ENCODE measurements at regions not wholly inside any gene's neighbourhood (a gene's known extent, or its start where the extent isn't known, plus 50 kb on each side); places are given as distances from the start of the nearest gene placed in this dataset.
"Not testable (repeated sequence)": the region's sequence is repeated elsewhere in the genome, so short reads cannot be mapped to it uniquely, and the experiment has no call there.

DNA sequence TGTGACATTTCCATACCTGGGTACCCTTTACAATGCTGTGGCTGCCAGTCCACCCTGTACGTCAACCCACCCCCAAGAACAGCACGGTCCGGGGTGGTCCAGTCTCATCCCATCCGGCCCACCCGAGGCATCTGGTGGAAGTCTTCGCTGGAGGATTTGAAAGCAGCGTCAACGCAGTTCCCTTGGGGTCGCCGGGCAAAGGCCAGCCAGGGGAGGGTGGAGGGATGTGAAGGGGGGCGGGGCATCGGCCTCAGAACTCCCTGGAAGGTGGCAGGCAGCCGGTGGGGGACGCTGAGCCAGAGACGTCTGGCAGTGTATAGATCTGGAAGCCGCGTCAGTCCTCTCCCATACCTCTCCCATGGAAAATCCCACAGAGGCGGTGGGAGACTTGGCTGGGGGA is 1944.0 kb upstream of the DEFB115 start:
- TF ChIP-seq, protein P1, sequence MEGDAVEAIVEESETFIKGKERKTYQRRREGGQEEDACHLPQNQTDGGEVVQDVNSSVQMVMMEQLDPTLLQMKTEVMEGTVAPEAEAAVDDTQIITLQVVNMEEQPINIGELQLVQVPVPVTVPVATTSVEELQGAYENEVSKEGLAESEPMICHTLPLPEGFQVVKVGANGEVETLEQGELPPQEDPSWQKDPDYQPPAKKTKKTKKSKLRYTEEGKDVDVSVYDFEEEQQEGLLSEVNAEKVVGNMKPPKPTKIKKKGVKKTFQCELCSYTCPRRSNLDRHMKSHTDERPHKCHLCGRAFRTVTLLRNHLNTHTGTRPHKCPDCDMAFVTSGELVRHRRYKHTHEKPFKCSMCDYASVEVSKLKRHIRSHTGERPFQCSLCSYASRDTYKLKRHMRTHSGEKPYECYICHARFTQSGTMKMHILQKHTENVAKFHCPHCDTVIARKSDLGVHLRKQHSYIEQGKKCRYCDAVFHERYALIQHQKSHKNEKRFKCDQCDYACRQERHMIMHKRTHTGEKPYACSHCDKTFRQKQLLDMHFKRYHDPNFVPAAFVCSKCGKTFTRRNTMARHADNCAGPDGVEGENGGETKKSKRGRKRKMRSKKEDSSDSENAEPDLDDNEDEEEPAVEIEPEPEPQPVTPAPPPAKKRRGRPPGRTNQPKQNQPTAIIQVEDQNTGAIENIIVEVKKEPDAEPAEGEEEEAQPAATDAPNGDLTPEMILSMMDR (IDR thresholded peaks at IDR 0.05; ENCODE audit: low read depth, low read length): no peak
- H3K4me3 ChIP-seq (replicated peaks in 1 of 2; ENCODE audit: low read depth in 2 of 2, low read length in 2 of 2): no peak overlapping the region
- DNase-seq (ENCODE audit: low read depth in 2 of 2): no peak

DNA sequence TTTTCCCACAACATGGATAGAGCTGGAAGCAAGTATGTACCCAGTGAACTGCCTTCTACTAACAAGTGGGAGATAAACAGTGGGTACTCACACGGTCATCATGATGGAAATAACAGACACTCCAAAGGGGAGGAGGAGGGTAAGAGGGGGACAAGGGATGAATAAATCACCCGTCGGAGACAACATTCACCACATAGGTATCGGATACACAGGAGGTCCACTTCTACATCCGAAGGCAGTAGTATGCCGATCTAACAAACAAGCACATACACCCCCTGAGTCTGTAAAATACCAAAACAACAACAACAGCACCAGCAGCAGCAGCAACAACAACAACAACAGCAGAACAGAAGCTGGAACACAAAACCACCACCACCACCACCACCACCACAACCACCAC is 1943.2 kb upstream of the DEFB115 start:
- H3K4me3 ChIP-seq (replicated peaks in 1 of 2; ENCODE audit: low read depth in 2 of 2, low read length in 2 of 2): no peak overlapping the region
- TF ChIP-seq, protein P1 (IDR thresholded peaks at IDR 0.05; ENCODE audit: low read depth, low read length): no peak
- no peak for DNase-seq (ENCODE audit: low read depth in 2 of 2)

DNA sequence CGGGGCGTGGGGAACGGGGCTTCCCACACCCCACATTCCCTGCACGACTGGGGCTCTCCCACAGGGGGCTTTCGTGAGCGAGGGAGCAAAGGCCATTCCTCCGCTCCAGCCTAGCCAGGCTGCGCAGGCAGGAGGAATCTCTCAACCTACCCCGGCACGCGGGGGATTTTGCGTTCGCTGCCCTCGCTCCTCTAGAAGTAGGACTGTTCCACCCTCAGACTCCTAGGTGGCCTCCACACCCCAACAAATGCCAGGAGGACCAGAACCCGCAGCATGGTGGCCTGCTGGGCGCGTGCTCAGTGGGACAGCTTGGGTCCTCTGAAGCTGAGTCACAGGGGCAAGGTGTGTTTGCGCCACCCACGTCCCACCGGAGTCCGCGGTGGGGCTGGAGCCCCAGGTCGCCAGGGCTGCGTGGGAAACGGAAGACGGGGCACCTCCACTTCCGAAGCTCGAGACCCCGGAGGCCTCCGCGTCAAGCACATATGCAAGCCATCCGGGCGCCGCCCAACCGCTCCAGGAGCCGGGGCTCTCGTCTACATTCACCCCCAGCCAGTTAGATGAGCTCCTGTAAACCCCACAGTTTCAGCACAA is 1938.5 kb upstream of the DEFB115 start:
- no peak overlapping the region for H3K4me3 ChIP-seq (replicated peaks in 1 of 2; ENCODE audit: low read depth in 2 of 2, low read length in 2 of 2)
- DNase-seq (ENCODE audit: low read depth in 2 of 2): no peak
- TF ChIP-seq, protein P1 (IDR thresholded peaks at IDR 0.05; ENCODE audit: low read depth, low read length): no peak

DNA sequence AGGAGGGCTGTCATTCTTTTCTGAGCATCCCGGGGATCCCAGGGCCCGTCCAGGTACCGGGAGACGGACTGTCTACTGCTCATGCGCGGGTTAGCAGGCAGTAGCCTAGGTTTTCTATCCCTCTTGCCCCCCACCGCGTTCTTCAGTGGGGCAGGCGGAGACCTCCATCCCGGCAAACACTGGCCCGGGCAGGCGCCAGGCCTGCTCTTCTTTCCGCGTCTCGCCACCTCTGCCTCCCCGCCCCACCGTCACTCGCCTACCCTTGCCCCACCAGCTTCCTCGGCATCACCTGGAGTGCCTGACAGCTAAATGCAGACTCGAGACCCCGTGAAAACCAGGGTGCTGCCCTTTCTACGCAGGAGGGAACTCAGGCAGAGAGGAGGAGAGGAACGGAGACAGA is 1937.7 kb upstream of the DEFB115 start:
- DNase-seq (ENCODE audit: low read depth in 2 of 2): no peak

DNA sequence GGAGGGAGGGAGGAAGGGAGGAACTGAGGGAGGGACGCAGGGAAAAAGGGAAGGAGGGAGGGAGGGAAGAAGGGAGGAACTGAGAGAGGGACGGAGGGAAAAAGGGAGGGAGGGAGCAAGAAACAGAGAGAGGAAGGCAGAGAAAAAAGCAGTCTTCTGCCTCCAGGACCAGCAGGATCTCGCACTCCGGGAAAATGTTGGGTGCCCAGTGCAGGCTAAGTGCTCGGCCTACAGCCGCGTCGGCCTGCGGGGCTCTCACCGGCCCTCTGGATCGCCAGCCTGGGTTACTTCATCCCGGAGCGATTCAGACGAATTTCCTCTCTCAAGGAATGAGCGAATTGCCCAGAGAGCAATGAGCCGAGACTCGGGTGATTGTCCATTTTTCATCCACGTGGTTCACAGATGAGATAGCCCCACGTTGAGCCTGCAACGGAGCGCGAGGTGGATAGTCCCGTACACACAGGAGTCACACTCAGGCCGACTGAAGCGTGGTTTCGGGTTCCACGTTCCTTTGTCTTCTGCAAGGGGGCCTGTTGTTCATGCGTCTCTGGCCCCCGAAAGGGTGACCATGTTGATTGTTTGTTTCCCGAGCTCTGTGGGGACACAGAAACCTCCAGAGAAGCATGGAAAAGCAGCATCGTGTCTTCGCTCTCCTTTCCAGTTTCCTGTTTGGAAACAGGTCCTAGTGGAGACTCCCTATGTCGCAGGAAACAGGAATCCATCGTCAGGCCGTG is 1937.1 kb upstream of the DEFB115 start:
- not testable (repeated sequence) for DNase-seq (ENCODE audit: low read depth in 2 of 2); H3K4me3 ChIP-seq (replicated peaks in 1 of 2; ENCODE audit: low read depth in 2 of 2, low read length in 2 of 2)

More for the DNA sequence above, 1937.7 kb upstream of the DEFB115 start:
- no peak overlapping the region for H3K4me3 ChIP-seq (replicated peaks in 1 of 2; ENCODE audit: low read depth in 2 of 2, low read length in 2 of 2)
- TF ChIP-seq, protein P1 (IDR thresholded peaks at IDR 0.05; ENCODE audit: low read depth, low read length): no peak

DNA sequence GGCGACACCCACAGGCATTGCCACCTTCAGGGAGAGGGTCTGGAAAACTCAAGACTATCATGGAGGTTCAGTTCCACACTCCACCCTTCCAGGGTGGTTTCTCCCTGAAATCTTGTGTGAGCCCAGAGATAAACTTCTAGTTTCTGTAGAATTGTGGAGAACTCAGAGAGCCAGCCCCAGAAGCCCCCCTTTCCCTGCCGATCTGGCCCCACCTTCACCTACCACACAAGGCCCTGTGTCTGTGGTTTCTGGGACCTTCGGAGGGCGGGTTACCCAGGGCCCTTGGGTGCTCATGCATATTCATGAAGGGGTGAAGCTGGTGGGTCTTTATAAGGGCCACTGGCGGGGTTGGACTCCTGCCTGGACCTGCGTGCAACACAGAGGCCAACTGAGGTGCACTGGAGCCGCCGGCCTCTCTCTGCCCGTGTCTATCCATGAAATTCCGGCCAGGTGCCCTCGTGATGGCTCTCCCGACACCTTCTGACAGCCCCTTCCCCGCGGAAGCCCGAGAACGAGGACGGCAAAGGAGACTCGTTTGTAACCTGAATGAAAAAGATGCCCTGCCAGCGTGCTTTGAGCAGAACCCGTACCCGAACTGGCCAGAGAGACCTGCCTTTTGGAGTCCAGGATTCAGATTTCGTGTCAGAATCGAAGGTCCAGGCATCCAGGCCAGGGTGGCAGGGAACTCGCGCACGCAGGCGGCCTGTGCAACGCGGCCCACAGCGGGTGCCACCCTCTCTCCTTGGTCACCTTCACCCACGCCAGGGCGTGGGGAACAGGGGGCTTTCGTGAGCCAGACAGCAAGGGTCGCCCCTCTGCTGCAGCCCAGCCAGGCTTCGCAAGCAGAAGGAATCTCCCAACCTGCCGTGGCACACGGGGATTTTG is 1933.6 kb upstream of the DEFB115 start:
- not testable (repeated sequence) for DNase-seq (ENCODE audit: low read depth in 2 of 2); H3K4me3 ChIP-seq (replicated peaks in 1 of 2; ENCODE audit: low read depth in 2 of 2, low read length in 2 of 2)

DNA sequence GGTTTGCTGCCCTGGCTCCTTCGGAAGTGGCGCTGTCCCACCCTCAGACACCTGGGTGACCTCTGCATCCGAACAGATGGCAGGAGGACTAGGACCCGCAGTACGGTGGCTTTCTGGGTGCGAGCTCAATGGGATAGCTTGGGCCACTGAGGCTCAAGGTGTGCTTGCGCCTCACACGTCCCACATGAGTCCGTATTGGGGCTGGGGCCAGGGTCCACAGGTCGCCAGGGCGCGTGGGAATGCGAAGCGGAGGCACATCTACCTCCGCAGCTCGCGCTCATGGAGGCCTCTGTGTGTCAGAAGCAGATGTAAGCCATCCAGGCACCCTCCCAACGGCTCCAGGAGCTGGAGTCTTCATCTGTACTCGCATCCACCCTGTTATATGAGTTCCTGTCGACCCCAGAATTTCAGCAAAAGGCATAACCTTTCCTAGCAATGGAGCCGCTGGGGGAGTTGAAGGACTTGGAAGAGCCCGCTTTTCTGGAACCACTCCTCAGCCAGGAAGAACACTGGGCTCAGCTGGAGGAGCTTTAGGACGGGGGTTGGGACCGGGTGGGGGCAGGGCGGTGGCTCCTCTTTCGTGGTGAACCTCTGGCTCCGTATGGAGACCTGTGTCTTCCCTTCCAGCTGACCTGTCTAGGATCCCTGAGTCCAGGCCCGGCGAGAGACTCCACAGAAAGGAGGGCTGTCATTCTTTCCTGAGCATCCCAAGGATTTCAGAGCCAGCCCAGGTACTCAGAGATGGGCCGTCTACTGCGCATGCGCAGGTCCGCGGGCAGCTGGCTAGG is 1932.8 kb upstream of the DEFB115 start:
- not testable (repeated sequence) for DNase-seq (ENCODE audit: low read depth in 2 of 2)

DNA sequence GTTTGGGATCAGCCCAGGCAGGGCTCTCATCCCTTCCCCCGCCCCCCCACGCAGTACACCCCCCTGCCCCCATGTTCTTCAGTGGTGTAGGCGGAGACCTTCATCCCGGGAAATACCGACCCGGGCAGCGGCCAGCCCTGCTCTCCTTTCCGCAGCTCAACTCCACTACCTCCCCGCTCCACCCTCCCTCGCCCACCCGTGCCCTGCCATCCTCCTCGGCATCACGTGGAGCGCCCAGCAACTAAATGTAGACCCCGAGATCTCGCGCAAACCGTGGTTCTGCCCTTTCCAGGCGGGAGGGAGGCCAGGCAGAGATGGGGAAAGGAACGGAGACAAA is 1932.2 kb upstream of the DEFB115 start:
- DNase-seq (ENCODE audit: low read depth in 2 of 2): no peak
- TF ChIP-seq, protein P1 (IDR thresholded peaks at IDR 0.05; ENCODE audit: low read depth, low read length): no peak
- H3K4me3 ChIP-seq (replicated peaks in 1 of 2; ENCODE audit: low read depth in 2 of 2, low read length in 2 of 2): no peak overlapping the region

More for the DNA sequence above, 1932.8 kb upstream of the DEFB115 start:
- not testable (repeated sequence) for H3K4me3 ChIP-seq (replicated peaks in 1 of 2; ENCODE audit: low read depth in 2 of 2, low read length in 2 of 2)

DNA sequence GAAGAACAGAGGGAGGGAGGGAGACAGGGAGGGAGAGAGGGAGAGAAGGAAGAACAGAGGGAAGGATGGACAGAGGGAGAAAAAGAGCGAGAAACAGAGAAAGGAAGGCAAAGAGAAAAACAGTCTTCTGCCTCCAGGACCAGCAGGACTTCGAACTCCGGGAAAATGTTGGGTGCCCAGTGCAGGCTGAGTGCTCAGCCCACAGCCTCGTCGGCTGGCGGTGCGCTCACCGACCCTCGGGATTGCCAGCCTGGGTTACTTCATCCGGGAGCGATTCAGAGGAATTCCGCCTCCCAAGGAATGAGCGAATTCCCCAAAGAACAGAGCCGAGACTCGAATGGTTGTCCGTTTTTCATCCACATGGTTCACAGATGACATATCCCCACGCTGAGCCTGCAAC is 1931.7 kb upstream of the DEFB115 start:
- H3K4me3 ChIP-seq (replicated peaks in 1 of 2; ENCODE audit: low read depth in 2 of 2, low read length in 2 of 2); DNase-seq (ENCODE audit: low read depth in 2 of 2): not testable (repeated sequence)

All from cardiac fibroblast (primary cell).